AG09309 (cell line): ENCODE measurements at regions not wholly inside any gene's neighbourhood (a gene's known extent, or its start where the extent isn't known, plus 50 kb on each side); places are given as distances from the start of the nearest gene placed in this dataset.

Experiments
- DNase-seq: peaks from one replicate; pipeline ENCODE4 v3.0.0-alpha.2; 2010; ENCODE audit warnings: low read depth
- H3K4me3 ChIP-seq: 2 replicates; pipeline ENCODE4 v1.5.1; 2011; ENCODE audit warnings: mild to moderate bottlenecking, low read depth, low read length, moderate library complexity; ENCODE audit not compliant: control insufficient read depth
- CTCF ChIP-seq: IDR thresholded peaks from 2 replicates; pipeline ENCODE4 v1.5.1; 2011; ENCODE audit warnings: mild to moderate bottlenecking, low read depth, low read length, inconsistent platforms; ENCODE audit not compliant: insufficient read depth, control insufficient read depth; ENCODE audit errors: missing control alignments

GRCh38 chr9:546797-547223, 294.7 kb upstream of the DMRT1 start:
- peak; percentile 19 for TF ChIP-seq CTCF
- DNase-seq: no peak
- no peak overlapping the region for H3K4me3 ChIP-seq

GRCh38 chr9:547314-547713, 294.2 kb upstream of the DMRT1 start:
- no peak for DNase-seq
- TF ChIP-seq CTCF: no peak
- H3K4me3 ChIP-seq: no peak overlapping the region

GRCh38 chr9:549455-549997, 292.0 kb upstream of the DMRT1 start:
- H3K4me3 ChIP-seq: no peak overlapping the region
- TF ChIP-seq CTCF: no peak
- DNase-seq: no peak

- no peak for DNase-seq
- H3K4me3 ChIP-seq: no peak overlapping the region
- TF ChIP-seq CTCF: no peak
Observed at GRCh38 chr9:550333-550732, 291.2 kb upstream of the DMRT1 start.

GRCh38 chr9:551986-552929, 289.2 kb upstream of the DMRT1 start:
- TF ChIP-seq CTCF: no peak
- H3K4me3 ChIP-seq: no peak overlapping the region
- DNase-seq: no peak

GRCh38 chr9:555493-555892, 286.0 kb upstream of the DMRT1 start:
- no peak overlapping the region for H3K4me3 ChIP-seq
- no peak for DNase-seq
- no peak for TF ChIP-seq CTCF
